HepG2 (cell line): ENCODE measurements at regions not wholly inside any gene's neighbourhood (a gene's known extent, or its start where the extent isn't known, plus 50 kb on each side); places are given as distances from the start of the nearest gene placed in this dataset.

Experiments
- FOSL2 ChIP-seq: sonication (generic); formaldehyde crosslinking; IDR thresholded peaks from 2 replicates; pipeline ENCODE4 v1.4.0; 2020; ENCODE audit warnings: missing genetic modification reagents
- GABPB1 ChIP-seq: IDR thresholded peaks from 2 replicates; pipeline ENCODE4 v1.6.1; 2016; ENCODE audit warnings: mild to moderate bottlenecking, missing genetic modification reagents, moderate library complexity, missing compliant biosample characterization
- HCFC1 ChIP-seq: fragments of 150-350 bp; IDR thresholded peaks from 2 replicates; pipeline ENCODE4 v1.6.1; 2014; ENCODE audit warnings: low read depth, low read length
- HOXA7 ChIP-seq: sonication (generic); formaldehyde crosslinking; IDR thresholded peaks from 2 replicates; pipeline ENCODE4 v1.8.1; 2022; ENCODE audit warnings: mild to moderate bottlenecking, missing genetic modification reagents, moderate library complexity
- HOXA9 ChIP-seq: sonication (generic); formaldehyde crosslinking; IDR thresholded peaks from 2 replicates; pipeline ENCODE4 v1.8.1; 2022; ENCODE audit warnings: missing genetic modification reagents, mild to moderate bottlenecking, moderate library complexity, borderline replicate concordance
- KLF9 ChIP-seq: IDR thresholded peaks from 2 replicates; pipeline ENCODE4 v1.6.1; 2016; ENCODE audit warnings: low read depth
- NCOR1 ChIP-seq: fragments of 200-600 bp; sonication (generic); IDR thresholded peaks from 2 replicates; pipeline ENCODE4 v1.7.0; 2017; ENCODE audit warnings: antibody characterized with exemption, low read length, borderline replicate concordance
- PTBP1 ChIP-seq: fragments of 200-400 bp; formaldehyde crosslinking; IDR thresholded peaks from 2 replicates; pipeline ENCODE4 v1.6.1; 2018; ENCODE audit warnings: low read length, low read depth; ENCODE audit not compliant: poor library complexity, severe bottlenecking
- RAD51 ChIP-seq: fragments of 450-650 bp; IDR thresholded peaks from 2 replicates; pipeline ENCODE4 v1.6.1; 2016; ENCODE audit warnings: borderline replicate concordance
- TIGD3 ChIP-seq: sonication (generic); formaldehyde crosslinking; IDR thresholded peaks from 2 replicates; pipeline ENCODE4 v1.5.1; 2020; ENCODE audit warnings: mild to moderate bottlenecking, missing genetic modification reagents, borderline replicate concordance
- TOPORS ChIP-seq: sonication (generic); formaldehyde crosslinking; IDR thresholded peaks from 2 replicates; pipeline ENCODE4 v1.8.0; 2023; ENCODE audit warnings: mild to moderate bottlenecking, missing genetic modification reagents
- TSC22D2 ChIP-seq: sonication (generic); formaldehyde crosslinking; IDR thresholded peaks from 2 replicates; pipeline ENCODE4 v1.5.1; 2020; ENCODE audit warnings: missing genetic modification reagents, mild to moderate bottlenecking, borderline replicate concordance
- U2AF1 ChIP-seq: fragments of 200-400 bp; formaldehyde crosslinking; optimal IDR thresholded peaks from 2 replicates; pipeline ENCODE3; 2017; ENCODE audit warnings: mild to moderate bottlenecking, low read depth, low read length
- ZHX2 ChIP-seq, 2 experiments: sonication (generic) in 1 of 2; formaldehyde crosslinking in 1 of 2; IDR thresholded peaks; 2 replicates each; pipeline versions ENCODE4 v1.6.1 to v1.9.0; 2014 to 2022; ENCODE audit warnings: antibody characterized with exemption in 1 of 2, borderline replicate concordance in 1 of 2, inconsistent platforms in 1 of 2, low read depth in 1 of 2, missing genetic modification reagents in 1 of 2
- ZKSCAN1 ChIP-seq: fragments of 150-350 bp; IDR thresholded peaks from 2 replicates; pipeline ENCODE4 v1.6.1; 2014; ENCODE audit warnings: low read length
- ZNF432 ChIP-seq: sonication (generic); formaldehyde crosslinking; IDR thresholded peaks from 2 replicates; pipeline ENCODE4 v1.5.0; 2020; ENCODE audit warnings: missing genetic modification reagents, mild to moderate bottlenecking, borderline replicate concordance
- ZNF83 ChIP-seq: sonication (generic); formaldehyde crosslinking; IDR thresholded peaks from 2 replicates; pipeline ENCODE4 v1.4.0; 2020; ENCODE audit warnings: missing genetic modification reagents, mild to moderate bottlenecking, borderline replicate concordance
- TF ChIP-seq, protein P1 (sequence below): IDR thresholded peaks from 2 replicates; pipeline ENCODE4 v1.6.1; 2016; ENCODE audit warnings: low read depth
- TF ChIP-seq, protein P2 (sequence below): sonication (generic); formaldehyde crosslinking; IDR thresholded peaks from 2 replicates; pipeline ENCODE4 v1.5.0; 2020; ENCODE audit warnings: mild to moderate bottlenecking, missing genetic modification reagents

DNA sequence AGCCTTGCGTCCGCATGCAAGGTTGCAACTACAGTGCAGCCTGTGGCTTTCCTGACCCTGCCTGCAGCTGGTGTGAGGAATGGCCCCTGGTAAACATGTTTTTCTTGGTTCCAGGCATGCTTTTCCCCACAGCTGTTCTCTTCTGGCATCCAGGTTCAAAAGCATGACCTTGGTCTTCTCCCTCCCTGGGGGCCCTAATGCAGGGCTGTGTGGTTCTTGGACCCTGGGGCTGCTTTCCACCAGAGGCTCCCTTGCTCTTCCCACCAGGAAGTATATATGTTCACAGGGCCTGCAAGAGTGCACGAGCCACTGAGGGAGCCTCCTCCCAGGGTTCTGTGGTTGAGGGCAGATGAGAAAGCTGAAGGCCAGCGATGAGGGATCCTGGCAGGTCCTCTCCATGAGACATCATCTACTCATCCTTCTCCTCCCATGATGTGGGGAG is 125.9 kb downstream of the BCL2L11 start (continued):
- no peak for TF ChIP-seq RAD51
- TF ChIP-seq HOXA9 (CRISPR knock-in tag) = no peak
- peak; percentile 73; the same call in 1 of the 2 replicates for TF ChIP-seq TSC22D2
- TF ChIP-seq HCFC1 = 0 out of 2 replicates have a peak, but pooled peaks have one; percentile 20
- no peak; the same call in 1 of the 2 replicates for TF ChIP-seq GABPB1 (CRISPR knock-in tag)
- TF ChIP-seq, protein P1, sequence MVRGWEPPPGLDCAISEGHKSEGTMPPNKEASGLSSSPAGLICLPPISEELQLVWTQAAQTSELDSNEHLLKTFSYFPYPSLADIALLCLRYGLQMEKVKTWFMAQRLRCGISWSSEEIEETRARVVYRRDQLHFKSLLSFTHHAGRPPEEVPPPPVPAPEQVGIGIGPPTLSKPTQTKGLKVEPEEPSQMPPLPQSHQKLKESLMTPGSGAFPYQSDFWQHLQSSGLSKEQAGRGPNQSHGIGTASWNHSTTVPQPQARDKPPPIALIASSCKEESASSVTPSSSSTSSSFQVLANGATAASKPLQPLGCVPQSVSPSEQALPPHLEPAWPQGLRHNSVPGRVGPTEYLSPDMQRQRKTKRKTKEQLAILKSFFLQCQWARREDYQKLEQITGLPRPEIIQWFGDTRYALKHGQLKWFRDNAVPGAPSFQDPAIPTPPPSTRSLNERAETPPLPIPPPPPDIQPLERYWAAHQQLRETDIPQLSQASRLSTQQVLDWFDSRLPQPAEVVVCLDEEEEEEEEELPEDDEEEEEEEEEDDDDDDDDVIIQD = peak; percentile 90
- TF ChIP-seq HOXA7 (CRISPR knock-in tag) = no peak
- no peak for TF ChIP-seq KLF9 (CRISPR knock-in tag)
- peak; percentile 57; the same call in 1 of the 2 replicates for TF ChIP-seq NCOR1
- TF ChIP-seq ZKSCAN1 = no peak
- TF ChIP-seq U2AF1 = no peak
- TF ChIP-seq ZHX2 (IDR thresholded peaks at IDR 0.05; ENCODE audit: low read depth) = no peak
- TF ChIP-seq ZHX2 (CRISPR knock-in tag; IDR thresholded peaks at IDR 0.05; ENCODE audit: borderline replicate concordance) = no peak
- no peak for TF ChIP-seq PTBP1
- no peak for TF ChIP-seq ZNF432 (CRISPR knock-in tag)
- TF ChIP-seq, protein P2, sequence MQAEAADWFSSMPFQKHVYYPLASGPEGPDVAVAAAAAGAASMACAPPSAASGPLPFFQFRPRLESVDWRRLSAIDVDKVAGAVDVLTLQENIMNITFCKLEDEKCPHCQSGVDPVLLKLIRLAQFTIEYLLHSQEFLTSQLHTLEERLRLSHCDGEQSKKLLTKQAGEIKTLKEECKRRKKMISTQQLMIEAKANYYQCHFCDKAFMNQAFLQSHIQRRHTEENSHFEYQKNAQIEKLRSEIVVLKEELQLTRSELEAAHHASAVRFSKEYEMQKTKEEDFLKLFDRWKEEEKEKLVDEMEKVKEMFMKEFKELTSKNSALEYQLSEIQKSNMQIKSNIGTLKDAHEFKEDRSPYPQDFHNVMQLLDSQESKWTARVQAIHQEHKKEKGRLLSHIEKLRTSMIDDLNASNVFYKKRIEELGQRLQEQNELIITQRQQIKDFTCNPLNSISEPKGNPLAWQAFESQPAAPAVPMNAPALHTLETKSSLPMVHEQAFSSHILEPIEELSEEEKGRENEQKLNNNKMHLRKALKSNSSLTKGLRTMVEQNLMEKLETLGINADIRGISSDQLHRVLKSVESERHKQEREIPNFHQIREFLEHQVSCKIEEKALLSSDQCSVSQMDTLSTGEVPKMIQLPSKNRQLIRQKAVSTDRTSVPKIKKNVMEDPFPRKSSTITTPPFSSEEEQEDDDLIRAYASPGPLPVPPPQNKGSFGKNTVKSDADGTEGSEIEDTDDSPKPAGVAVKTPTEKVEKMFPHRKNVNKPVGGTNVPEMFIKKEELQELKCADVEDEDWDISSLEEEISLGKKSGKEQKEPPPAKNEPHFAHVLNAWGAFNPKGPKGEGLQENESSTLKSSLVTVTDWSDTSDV (CRISPR knock-in tag) = peak; percentile 76; the same call in 1 of the 2 replicates
- TF ChIP-seq TOPORS (CRISPR knock-in tag) = no peak
- no peak for TF ChIP-seq TIGD3 (CRISPR knock-in tag)
- peak; percentile 48 for TF ChIP-seq FOSL2
- TF ChIP-seq ZNF83 (CRISPR knock-in tag) = 0 out of 2 replicates have a peak, but pooled peaks have one; percentile 76
